ENCODE measurements at regions not wholly inside any gene's neighbourhood (a gene's known extent, or its start where the extent isn't known, plus 50 kb on each side); places are given as distances from the start of the nearest gene placed in this dataset.

- ChIA-PET POLR2A (no interaction called here), CTCF (no interaction called here)
- ATAC-seq, result no peak
- no peak overlapping the region for H3K4me3 Mint-ChIP-seq
- H3K27me3 Mint-ChIP-seq, result peaks cover 5% of the 10 kb centered on the region
- no peak overlapping the region for H3K27ac Mint-ChIP-seq
- no peak for DNase-seq
- H3K4me1 Mint-ChIP-seq, result no peaks in the 10 kb centered on the region
- H3K36me3 Mint-ChIP-seq (ENCODE audit: low read depth), result no peaks in the 10 kb centered on the region
- intact Hi-C loops (cut with DNase I, micrococcal nuclease), result no loop called here
- H3K9me3 Mint-ChIP-seq (ENCODE audit: low read depth), result no peaks in the 10 kb centered on the region
These were observed 330.5 kb upstream of the SFSWAP start for GRCh38 chr12:131380220-131380964.

GRCh38 chr12:131380965-131381705, 329.8 kb upstream of the SFSWAP start:
- H3K4me3 Mint-ChIP-seq, result no peak overlapping the region
- no peak overlapping the region for H3K27ac Mint-ChIP-seq
- no peak for ATAC-seq
- no peaks in the 10 kb centered on the region for H3K4me1 Mint-ChIP-seq
- H3K27me3 Mint-ChIP-seq, result peaks cover 5% of the 10 kb centered on the region
- H3K36me3 Mint-ChIP-seq (ENCODE audit: low read depth), result no peaks in the 10 kb centered on the region
- no peaks in the 10 kb centered on the region for H3K9me3 Mint-ChIP-seq (ENCODE audit: low read depth)
- intact Hi-C loops (cut with DNase I, micrococcal nuclease), result no loop called here
- ChIA-PET CTCF (no interaction called here), POLR2A (no interaction called here)
- no peak for DNase-seq

GRCh38 chr12:131381716-131382430, 329.0 kb upstream of the SFSWAP start:
- CTCF ChIA-PET, result no interaction called here
- H3K27me3 Mint-ChIP-seq, result peaks cover 5% of the 10 kb centered on the region
- no peaks in the 10 kb centered on the region for H3K9me3 Mint-ChIP-seq (ENCODE audit: low read depth)
- ATAC-seq (no peak), DNase-seq (no peak)
- no peaks in the 10 kb centered on the region for H3K36me3 Mint-ChIP-seq (ENCODE audit: low read depth)
- H3K4me3 Mint-ChIP-seq, result no peak overlapping the region
- H3K27ac Mint-ChIP-seq, result no peak overlapping the region
- H3K4me1 Mint-ChIP-seq, result no peaks in the 10 kb centered on the region
- POLR2A ChIA-PET, result no interaction called here
- intact Hi-C loops (cut with DNase I, micrococcal nuclease), result no loop called here

- CTCF ChIA-PET, result no interaction called here
- Mint-ChIP-seq H3K27me3 (peaks cover 5% of the 10 kb centered on the region), H3K36me3 (ENCODE audit: low read depth) (no peaks in the 10 kb centered on the region), H3K9me3 (ENCODE audit: low read depth) (no peaks in the 10 kb centered on the region), H3K27ac (no peak overlapping the region), H3K4me3 (no peak overlapping the region), H3K4me1 (no peaks in the 10 kb centered on the region)
- intact Hi-C loops (cut with DNase I, micrococcal nuclease), result no loop called here
- POLR2A ChIA-PET, result no interaction called here
- ATAC-seq (no peak), DNase-seq (no peak)
These were observed 327.6 kb upstream of the SFSWAP start for GRCh38 chr12:131383291-131383690.

- no peak for ATAC-seq
- no peak for DNase-seq
- H3K36me3 Mint-ChIP-seq (ENCODE audit: low read depth), result no peaks in the 10 kb centered on the region
- ChIA-PET CTCF (no interaction called here), POLR2A (no interaction called here)
- peaks cover 5% of the 10 kb centered on the region for H3K27me3 Mint-ChIP-seq
- no peaks in the 10 kb centered on the region for H3K4me1 Mint-ChIP-seq
- H3K27ac Mint-ChIP-seq, result no peak overlapping the region
- intact Hi-C loops (cut with DNase I, micrococcal nuclease), result no loop called here
- H3K9me3 Mint-ChIP-seq (ENCODE audit: low read depth), result no peaks in the 10 kb centered on the region
- H3K4me3 Mint-ChIP-seq, result no peak overlapping the region
These were observed 326.9 kb upstream of the SFSWAP start for GRCh38 chr12:131383741-131384543.

- intact Hi-C loops (cut with DNase I, micrococcal nuclease), result no loop called here
- no peaks in the 10 kb centered on the region for H3K36me3 Mint-ChIP-seq (ENCODE audit: low read depth)
- H3K4me1 Mint-ChIP-seq, result no peaks in the 10 kb centered on the region
- CTCF ChIA-PET, result no interaction called here
- peaks cover 5% of the 10 kb centered on the region for H3K27me3 Mint-ChIP-seq
- no peak overlapping the region for H3K4me3 Mint-ChIP-seq
- H3K27ac Mint-ChIP-seq, result no peak overlapping the region
- ATAC-seq (no peak), DNase-seq (no peak)
- POLR2A ChIA-PET, result no interaction called here
- no peaks in the 10 kb centered on the region for H3K9me3 Mint-ChIP-seq (ENCODE audit: low read depth)
These were observed 326.4 kb upstream of the SFSWAP start for GRCh38 chr12:131384544-131384855.

GRCh38 chr12:131385313-131386166, 325.4 kb upstream of the SFSWAP start:
- CTCF ChIA-PET, result interaction anchor here (0.6 to 0.7 kb wide), 2 partner anchors 69 to 168 kb away, joined by 4 to 6 read pairs; no protein-coding TSS in a partner anchor
- H3K4me3 Mint-ChIP-seq, result no peak overlapping the region
- H3K4me1 Mint-ChIP-seq, result no peaks in the 10 kb centered on the region
- no peak overlapping the region for H3K27ac Mint-ChIP-seq
- DNase-seq (no peak), ATAC-seq (no peak)
- H3K9me3 Mint-ChIP-seq (ENCODE audit: low read depth), result no peaks in the 10 kb centered on the region
- POLR2A ChIA-PET, result no interaction called here
- intact Hi-C loops (cut with DNase I, micrococcal nuclease), result no loop called here
- peaks cover 3% of the 10 kb centered on the region for H3K27me3 Mint-ChIP-seq
- no peaks in the 10 kb centered on the region for H3K36me3 Mint-ChIP-seq (ENCODE audit: low read depth)

GRCh38 chr12:131386167-131386521, 324.7 kb upstream of the SFSWAP start:
- no peak overlapping the region for H3K4me3 Mint-ChIP-seq
- H3K27me3 Mint-ChIP-seq, result peaks cover 5% of the 10 kb centered on the region
- H3K27ac Mint-ChIP-seq, result no peak overlapping the region
- ATAC-seq (no peak), DNase-seq (no peak)
- CTCF ChIA-PET, result no interaction called here
- no peaks in the 10 kb centered on the region for H3K36me3 Mint-ChIP-seq (ENCODE audit: low read depth)
- no peaks in the 10 kb centered on the region for H3K9me3 Mint-ChIP-seq (ENCODE audit: low read depth)
- intact Hi-C loops (cut with DNase I, micrococcal nuclease), result no loop called here
- POLR2A ChIA-PET, result no interaction called here
- H3K4me1 Mint-ChIP-seq, result no peaks in the 10 kb centered on the region

GRCh38 chr12:131386781-131387180, 324.1 kb upstream of the SFSWAP start:
- Mint-ChIP-seq H3K27ac (no peak overlapping the region), H3K36me3 (ENCODE audit: low read depth) (no peaks in the 10 kb centered on the region), H3K27me3 (peaks cover 5% of the 10 kb centered on the region), H3K4me1 (no peaks in the 10 kb centered on the region), H3K4me3 (no peak overlapping the region), H3K9me3 (ENCODE audit: low read depth) (no peaks in the 10 kb centered on the region)
- ChIA-PET CTCF (no interaction called here), POLR2A (no interaction called here)
- ATAC-seq (no peak), DNase-seq (no peak)
- intact Hi-C loops (cut with DNase I, micrococcal nuclease), result no loop called here

GRCh38 chr12:131387281-131388163, 323.4 kb upstream of the SFSWAP start:
- POLR2A ChIA-PET, result no interaction called here
- peaks cover 5% of the 10 kb centered on the region for H3K27me3 Mint-ChIP-seq
- CTCF ChIA-PET, result no interaction called here
- intact Hi-C loops (cut with DNase I, micrococcal nuclease), result no loop called here
- H3K36me3 Mint-ChIP-seq (ENCODE audit: low read depth), result no peaks in the 10 kb centered on the region
- no peaks in the 10 kb centered on the region for H3K4me1 Mint-ChIP-seq
- no peak for ATAC-seq
- no peaks in the 10 kb centered on the region for H3K9me3 Mint-ChIP-seq (ENCODE audit: low read depth)
- H3K27ac Mint-ChIP-seq, result no peak overlapping the region
- H3K4me3 Mint-ChIP-seq, result no peak overlapping the region
- DNase-seq, result no peak
